Prostate gland (tissue), 2 donors: ENCODE measurements at regions not wholly inside any gene's neighbourhood (a gene's known extent, or its start where the extent isn't known, plus 50 kb on each side); places are given as distances from the start of the nearest gene placed in this dataset.

ENCODE experiments used
- CTCF ChIP-seq, 4 experiments: fragments of 200-600 bp in 2 of 4; fragments of 450-650 bp in 2 of 4; sonication (generic) in 2 of 4; IDR thresholded peaks; 1 replicate in 3 of 4; 2 replicates in 1 of 4; pipeline ENCODE4 v1.5.1; 2016 to 2019; ENCODE audit warnings: antibody characterized with exemption in 4 of 4, mild to moderate bottlenecking in 2 of 4, moderate library complexity in 2 of 4
- POLR2A ChIP-seq: fragments of 450-650 bp; IDR thresholded peaks from one replicate; pipeline ENCODE4 v1.6.1; 2016; ENCODE audit warnings: antibody characterized with exemption, mild to moderate bottlenecking
- POLR2AphosphoS5 ChIP-seq: sonication (generic); formaldehyde crosslinking; IDR thresholded peaks from one replicate; pipeline ENCODE4 v1.6.1; 2017; ENCODE audit warnings: antibody characterized with exemption

- no peak for TF ChIP-seq CTCF (IDR thresholded peaks at IDR 0.05)
- TF ChIP-seq POLR2AphosphoS5: no peak
- no peak for TF ChIP-seq POLR2A
Observed at GRCh38 chr4:18388039-18388438, 366.5 kb upstream of the LCORL start.
